NCI-H146 treated with DMSO at 0.1 percent for 48 hours (cell line): ENCODE measurements at regions not wholly inside any gene's neighbourhood (a gene's known extent, or its start where the extent isn't known, plus 50 kb on each side); places are given as distances from the start of the nearest gene placed in this dataset.

Source experiments
- DNase-seq: peaks from one replicate; lab custom pipeline; 2025; ENCODE audit not compliant: unreplicated experiment; lab: John Stamatoyannopoulos, UW

DNA sequence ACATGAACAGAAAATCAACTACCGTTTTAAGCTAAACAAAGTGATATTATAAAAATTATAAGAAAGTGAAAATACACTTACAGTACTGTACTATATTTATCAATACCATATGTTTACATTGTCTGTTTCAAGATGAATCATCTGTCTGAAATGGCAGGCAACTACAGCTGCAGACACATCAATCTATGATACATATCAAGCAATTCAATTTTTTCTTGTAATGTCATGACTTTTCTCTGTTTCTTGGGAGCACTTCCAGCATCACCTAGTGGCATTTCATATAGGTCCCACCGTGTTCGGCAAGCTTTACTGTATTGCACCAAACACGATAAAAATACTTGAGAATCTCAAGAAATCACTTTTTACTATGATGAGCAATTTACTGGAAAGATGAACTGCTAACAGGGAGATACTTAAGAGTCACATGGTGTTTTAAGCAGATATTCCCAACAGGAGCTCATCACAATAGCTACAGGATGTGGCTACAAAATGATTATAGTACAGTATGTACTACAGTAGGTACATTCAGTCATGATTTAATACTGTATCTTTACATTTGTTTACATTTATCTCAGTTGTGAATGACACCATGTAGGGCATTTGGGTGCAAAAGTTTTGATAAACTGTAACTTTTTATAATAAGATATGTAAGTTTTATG is 207.4 kb downstream of the ADAM29 start:
- no peak for DNase-seq

DNA sequence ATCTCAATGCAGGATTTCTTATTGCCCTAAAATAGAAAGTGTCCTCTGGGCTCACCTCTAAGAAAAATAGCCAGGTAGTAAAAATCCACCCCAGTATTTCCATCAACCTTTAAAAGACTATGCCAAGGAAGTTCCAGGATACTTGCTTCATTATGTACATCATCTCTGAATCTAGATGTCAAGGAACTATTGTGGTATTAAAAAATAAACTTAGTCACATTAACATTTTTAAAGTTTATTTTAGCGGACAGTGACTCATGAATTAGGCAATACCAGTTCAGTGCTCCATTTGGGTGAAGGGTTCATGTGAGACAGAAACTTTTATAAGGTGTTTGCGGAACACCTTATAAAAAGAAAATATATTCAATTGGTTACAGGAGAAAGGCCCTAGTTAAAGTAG is 209.2 kb downstream of the ADAM29 start:
- no peak for DNase-seq

DNA sequence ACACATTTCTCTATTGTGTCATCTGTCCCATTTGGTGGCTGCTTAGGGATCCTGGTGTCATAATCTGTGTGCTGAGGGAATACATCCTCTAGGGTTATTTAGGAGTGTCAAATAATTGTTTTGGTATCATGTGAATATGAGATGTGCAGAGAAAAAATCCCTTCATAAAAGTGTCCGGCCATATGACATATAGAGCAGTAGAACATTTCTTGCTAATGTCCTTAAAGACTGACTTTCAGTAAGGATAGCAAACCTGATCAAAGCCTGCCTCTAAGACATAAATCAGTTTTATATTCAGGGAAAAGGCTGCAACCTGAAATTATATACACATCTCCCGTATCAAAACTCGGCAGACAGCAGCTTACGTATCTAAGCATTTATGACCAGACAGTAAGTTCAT is 211.6 kb downstream of the ADAM29 start:
- no peak for DNase-seq

DNA sequence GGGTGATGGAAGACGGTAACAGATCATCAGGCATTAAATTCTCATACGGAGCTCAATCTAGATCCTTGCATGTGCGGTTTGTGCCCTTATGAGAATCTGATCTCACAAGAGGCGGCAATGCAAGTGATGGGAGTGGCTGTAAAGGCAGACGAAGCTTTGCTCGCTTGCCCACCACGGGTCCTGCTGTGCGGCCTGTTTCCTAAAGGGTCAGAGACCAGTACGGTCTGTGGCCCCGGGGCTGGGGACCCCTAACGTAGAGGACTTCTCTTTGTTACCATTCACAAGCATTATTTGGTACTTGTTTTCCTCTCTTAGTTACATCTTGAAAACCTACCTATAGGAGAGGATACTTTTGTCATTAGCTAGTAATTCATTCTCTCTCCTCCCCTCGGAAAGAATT is 221.0 kb downstream of the ADAM29 start:
- no peak for DNase-seq

DNA sequence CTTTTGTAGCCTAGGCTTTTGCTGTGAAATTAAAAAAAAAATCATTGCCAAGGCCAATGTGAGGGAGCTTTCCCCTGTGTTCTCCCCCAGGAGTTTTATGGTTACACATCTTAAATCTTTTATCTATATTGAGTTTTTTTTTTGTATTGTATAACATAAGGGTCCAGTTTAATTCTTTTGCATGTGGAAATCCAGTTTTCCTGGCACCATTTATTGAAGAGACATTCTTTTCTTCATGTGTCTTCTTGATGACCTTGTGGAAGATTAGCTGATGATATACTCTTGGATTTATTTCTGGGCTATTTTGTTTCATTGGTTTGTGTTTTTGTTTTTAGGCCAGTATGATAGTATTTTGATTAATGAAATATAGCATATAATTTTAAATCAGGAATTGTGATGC is 225.0 kb downstream of the ADAM29 start:
- no peak for DNase-seq

DNA sequence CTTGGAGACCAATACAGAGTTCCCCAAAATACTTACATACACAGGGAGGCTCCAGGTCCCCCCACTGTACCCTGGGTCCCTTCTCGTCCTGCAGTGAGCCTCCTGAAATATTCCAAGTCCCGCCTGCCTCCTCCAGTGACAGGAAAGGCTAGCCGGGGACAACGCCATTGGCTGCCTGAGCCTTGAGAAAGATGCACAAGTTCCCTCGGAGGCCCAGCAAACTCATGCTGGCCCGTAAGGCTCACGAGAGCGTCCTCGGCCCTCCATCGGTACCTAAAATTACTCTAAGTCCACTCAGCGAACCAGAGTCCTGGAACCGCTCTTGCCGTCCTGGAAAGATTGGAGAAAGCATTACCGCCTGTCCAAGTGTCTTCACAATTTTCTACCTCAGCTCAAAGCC is 228.6 kb downstream of the ADAM29 start:
- no peak for DNase-seq

DNA sequence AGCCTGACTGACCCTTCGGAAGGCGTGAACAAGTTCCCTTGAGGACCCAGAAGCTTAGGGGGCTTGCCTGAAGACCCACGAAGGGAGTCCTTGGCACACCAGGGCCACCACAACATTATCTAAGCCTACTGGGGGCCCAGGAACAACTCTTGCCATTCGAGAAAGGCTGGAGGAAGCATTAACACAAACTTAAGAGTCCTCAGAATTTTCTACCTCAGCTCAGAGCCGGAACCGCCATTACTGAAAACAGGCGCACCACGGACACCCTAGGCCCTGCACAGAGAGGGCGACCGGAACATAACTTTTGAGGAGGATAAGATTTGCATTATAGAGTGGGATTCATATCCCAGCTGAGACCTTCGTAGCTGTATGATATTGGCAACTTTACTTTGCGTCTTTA is 229.1 kb downstream of the ADAM29 start:
- no peak for DNase-seq

DNA sequence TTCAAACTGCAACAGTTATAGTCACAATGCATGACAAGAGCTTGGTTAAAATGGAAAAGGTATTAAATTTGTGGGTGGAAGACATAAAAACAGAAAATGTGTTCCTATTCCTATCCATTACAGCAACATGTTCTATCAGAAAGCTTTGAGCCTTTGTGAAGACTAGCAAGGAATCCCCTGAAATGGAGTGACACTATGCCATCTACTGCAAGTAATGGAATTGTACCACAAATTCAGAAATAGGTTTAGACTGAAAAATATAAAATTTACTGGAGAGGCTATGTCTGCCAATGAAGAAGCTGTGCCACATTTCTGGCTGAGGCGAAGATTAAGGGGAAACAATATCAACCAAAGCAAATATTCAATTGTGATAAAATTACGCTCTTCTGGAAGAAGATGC is 247.9 kb downstream of the ADAM29 start:
- no peak for DNase-seq

DNA sequence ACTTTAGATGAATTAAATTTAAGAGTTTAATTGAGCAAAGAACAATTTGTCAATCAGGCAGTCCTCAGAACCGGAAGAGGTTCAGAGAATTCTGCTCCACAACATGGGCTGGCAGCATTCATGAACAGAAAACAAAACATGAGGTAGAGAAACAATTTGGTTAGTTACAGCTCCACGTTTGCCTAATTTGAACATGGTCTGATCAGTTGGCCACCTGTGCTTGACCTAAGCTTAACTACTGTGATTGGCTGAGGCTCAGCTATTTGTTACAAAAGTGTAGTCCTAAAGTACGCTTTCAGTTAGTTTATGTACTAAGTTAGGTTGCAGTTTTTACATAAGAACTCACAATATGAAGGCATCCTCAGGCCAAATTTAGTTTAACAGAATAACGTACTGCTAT is 258.6 kb downstream of the ADAM29 start:
- DNase-seq, result no peak

DNA sequence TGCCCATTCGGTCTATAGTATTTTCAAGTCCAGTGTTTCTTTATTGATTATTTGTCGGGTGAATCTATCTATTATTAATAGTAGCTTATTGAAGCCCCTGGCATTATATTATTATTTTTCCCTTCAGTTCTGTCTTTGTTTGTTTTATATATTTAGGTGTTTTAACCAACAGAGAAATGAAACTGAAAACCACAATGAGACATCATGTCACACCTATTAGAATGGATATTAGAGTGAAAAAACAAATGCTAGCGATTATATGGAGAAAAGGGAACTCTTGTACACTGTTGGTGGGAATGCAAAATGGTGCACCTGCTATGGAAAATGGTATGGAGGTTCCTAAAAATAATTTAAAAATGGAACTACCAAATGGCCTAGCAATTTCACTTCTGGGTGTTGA is 272.5 kb downstream of the ADAM29 start:
- no peak for DNase-seq

DNA sequence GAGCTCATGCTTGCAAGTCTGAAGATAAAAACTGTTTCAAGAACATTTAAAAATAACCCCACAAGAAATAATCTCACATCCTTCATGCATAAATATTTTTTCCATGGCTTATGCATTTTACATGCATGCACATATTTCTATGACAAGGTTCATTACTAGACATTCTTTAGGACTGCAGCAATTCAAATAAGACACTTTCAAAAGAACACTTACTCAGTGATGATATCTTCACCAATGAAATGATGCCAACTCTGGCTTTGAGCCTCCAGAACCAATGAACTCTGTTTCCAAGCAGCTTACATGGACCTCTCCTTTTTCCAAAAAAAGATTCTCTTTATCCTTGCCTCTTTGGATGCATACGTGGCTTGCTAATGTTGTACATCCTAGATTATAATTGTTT is 279.9 kb downstream of the ADAM29 start:
- DNase-seq, result no peak

DNA sequence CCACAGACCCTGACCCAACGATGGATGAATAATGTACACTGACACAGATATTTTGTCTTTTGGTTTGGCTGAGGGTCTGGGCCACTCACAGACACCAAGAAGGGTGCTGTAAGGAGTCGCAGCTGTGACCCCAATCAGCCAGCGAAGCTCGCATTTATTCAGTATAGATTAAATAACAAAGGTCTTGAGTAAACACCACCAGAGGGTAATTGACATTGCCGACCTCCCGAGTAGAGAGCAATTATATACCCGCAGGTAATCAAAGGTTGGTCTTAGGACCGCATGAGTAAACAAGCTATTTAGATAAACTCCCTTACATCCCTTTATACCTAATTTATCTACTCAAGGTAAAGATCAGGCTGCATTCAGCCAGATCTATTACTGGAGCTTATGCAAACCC is 297.1 kb downstream of the ADAM29 start:
- DNase-seq, result no peak

DNA sequence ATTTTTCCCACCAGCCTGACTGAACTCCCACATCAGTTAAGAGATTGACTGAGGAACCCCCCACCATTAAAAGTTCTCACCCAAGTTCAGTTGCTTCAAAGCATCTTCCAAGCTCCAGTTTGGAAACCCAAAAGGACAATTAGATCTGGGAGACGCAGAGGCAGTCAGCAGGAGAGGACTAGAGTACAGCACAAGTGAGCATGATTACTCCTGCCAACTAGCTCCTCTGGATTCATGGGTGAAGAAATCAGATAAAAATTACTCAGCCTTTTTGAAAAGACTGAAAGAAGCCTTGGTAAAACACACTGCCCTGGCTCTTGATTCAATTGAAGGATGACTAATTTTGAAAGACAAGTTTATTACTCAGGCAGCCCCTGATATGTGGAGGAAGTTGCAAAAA is 297.5 kb downstream of the ADAM29 start:
- DNase-seq, result no peak

DNA sequence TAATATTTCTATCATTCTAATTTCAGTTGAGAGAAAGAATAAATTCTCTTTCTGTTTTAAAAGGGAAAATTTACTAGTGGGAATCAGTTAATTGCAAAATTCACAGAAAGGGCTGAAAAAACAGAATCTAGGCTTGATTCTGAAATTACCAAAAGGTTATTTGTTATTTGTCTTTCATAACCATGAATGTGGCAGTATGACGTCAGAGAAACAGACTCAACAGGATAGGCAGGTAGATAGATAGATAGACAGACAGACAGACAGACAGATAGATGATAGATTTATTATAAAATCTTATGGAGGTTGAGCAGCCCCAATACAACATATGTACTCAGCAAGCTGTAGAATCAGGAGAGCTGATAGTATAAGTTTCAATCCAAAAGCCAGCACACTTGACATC is 311.0 kb downstream of the ADAM29 start:
- DNase-seq, result no peak

DNA sequence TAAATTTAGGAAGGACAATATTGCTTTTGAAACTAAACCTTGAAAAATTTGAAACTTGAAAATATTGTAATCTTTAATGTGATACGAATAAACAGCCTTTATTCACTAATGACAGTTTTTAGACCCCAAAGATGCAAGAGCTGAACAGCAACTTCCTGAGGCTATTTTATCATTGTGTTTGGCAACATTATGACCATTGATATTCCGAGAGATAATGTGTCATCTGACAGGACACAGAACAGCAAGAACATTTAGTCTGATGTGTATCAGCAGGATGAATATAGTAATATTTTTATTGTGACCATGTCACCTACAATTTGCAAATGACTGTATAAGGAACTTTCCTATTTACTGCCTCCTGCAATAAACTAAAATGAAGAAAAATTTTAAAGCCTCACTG is 316.0 kb downstream of the ADAM29 start:
- no peak for DNase-seq

DNA sequence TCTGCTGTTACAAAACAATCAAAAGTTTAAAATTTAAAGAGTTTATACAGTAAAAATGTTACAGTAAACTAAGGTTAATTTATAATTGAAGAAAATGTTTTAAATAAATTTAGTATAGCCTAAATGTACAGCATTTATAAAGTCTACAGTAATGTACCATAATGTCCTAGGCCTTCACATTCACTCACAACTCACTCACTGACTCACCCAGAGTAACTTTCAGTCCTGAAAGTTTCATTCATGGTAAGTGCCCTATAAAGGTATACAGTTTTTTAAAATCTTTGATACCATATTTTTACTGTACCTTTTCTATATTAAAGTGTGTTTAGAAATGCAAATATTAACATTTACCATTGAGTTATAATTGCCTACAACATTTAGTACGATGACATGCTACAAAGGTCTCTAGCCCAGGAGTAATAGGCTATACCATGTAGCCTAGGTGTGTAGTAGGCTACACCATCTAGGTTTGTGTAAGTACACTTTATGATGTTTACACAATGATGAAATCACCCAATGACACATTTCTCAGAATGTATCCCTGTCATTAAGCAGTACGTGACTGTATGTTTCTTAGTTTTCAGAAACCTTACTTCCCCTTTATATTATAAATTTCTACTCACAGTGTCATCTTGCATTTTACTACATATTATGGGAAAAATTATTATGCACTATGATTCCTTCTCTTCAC is 320.8 kb downstream of the ADAM29 start:
- no peak for DNase-seq

DNA sequence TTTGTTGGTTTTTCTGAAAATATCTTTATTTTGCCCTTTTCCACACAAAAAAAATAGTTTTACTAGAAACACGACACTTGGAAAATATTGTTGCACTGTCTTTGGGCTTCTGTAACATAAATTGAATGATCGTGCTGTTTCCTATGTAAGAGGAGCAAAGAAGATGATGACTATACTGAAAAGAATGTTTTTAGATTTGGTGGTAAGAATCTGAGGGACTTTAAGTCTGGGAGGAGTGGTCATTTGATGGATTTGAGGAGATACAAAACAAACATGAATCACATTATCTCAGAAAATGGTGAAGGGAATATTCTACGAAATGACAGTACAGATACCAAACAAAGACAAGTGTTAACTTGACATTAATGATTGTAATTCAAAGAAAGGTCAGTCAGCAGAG is 328.8 kb downstream of the ADAM29 start:
- no peak for DNase-seq

DNA sequence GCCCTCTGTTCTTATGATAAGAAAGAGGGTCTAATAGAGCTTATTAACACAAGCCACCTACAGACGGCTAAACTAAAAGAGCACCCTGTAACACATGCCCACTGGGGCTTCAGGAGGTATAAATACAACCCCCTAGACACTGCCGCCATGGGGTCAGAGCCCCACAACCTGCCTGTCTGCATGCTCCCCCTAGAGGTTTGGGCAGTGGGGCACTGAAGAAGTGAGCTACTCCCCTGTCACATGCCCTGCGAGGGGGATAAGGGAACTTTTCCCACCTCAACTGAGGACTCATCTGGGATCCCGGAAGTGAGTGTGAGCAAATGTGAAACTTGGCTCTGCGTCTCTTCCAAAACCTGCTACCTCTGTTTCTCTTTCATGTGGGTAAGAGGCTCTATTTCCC is 334.5 kb downstream of the ADAM29 start:
- no peak for DNase-seq

DNA sequence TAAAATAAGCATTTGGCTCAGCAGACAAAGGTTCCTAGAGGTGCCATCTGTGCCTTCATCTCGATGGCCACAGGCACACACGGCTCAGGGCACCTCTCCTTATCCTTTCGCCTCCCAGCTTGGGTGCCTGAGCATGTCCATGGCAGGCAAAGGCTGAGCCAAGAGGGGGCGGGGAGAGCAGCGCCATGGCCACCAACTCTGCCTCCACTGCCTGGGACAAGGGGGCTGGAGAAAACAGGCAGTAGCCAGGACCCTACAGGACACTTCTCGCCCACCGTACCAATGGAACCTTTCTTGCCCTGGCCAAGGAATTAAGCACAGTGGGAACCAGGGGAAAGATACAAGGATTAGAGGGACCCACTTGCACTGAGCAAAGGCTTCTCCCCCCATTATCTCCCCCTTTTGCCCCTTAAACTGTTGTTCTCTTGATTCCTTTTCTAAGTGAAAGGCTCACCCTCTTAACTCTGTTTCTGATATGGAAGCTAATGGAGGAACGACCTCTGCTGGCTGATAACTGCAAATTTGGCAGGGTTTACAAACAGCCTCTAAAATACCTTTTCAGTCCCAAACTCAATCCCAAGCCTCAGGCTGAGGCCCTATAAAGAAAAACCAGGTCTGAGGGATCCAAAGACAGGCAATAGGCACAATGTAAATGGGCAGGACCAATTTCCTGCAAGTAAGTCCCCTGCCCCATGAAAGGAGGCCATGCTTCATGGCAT is 335.2 kb downstream of the ADAM29 start:
- DNase-seq, result no peak

DNA sequence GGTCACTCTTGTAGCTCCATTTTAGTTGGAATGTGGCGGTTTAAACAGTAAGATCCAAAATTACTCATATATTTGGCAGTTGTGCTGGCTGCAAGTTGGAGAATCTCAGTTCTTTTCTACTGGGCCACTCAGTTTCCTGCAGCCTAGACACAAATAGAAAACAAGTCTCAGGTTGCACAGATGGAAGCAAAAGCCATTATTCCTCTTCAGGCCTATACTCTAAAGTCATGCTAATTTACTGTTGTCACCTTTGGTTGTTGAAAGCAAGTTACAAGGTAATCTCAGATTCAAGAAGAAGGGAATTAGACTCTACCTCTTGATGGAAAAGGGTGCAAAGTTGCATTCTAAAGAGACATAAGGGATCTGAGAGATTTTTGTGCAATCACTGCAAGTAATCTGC is 345.4 kb downstream of the ADAM29 start:
- DNase-seq, result no peak

DNA sequence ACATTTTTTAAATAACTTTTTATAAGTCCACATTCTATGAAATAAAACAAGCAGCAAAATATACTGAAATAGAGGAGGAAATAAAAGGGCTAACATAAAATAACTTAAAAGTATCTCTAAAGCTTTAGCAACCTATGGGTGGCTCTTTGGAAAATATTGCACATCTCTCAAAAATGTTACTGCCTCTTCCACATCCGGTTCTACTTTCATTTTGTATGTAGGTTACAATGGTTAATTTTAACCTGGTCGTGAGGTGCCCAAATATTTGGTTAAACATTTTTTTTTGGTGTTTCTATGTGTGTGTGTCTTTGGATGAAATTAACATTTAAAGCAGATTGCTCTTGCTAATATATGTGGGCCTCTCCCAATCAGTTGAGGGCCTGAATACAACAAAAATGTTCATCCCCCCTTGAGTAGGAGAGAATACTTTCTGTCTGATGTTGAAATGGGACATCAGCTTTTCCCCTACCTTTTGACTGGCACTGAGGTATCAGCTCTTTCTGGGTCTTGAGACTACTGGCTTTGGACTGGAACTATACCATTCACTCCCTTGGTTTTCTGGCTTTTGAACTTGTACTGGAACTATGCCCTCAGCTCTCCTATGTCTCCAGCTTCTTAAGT is 353.0 kb downstream of the ADAM29 start:
- DNase-seq, result no peak
